ENCODE measurements at regions not wholly inside any gene's neighbourhood (a gene's known extent, or its start where the extent isn't known, plus 50 kb on each side); places are given as distances from the start of the nearest gene placed in this dataset.

- no peak for TF ChIP-seq CTCF (IDR thresholded peaks at IDR 0.05)
These were observed 59.8 kb upstream of the SIPA1L2 start for GRCh38 chr1:232689711-232690110.

DNA sequence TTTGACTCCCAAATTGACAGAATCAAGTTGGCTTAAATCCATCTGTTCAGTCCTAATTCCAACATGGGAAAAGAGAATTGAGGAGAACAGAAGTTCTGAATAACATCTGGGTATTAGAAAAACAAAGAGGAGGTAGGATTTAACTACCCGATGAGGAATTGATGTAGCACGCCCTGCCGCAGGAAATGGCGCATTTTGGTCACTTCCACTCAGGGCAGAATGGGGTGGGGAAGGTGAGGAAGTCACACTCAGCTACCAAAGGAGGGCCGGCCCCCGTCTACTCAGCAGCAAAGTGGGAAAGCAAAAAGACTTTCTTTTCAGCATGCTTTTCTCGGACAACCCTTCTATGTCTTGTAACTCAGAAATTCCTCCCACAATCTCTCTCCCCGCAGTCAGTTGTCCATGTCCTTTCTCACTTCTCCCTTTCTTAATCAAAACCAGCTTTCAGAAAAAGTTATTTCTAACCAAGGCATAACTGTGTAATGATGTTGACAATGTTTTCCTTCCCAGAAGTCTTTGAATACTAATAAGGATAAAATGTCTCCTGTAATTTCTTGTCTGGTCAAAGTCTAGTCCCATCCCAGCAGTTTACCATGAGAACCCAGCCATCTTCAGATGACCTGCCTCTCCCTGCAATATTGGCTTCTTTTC lies 60.5 kb upstream of the SIPA1L2 start:
- intact Hi-C loops (cut with DNase I, micrococcal nuclease) = no loop called here
- DNase-seq = no peak
- peaks cover 19% of the 10 kb centered on the region for H3K27me3 Mint-ChIP-seq

More at GRCh38 chr1:232689711-232690110, 59.8 kb upstream of the SIPA1L2 start:
- H3K4me1 Mint-ChIP-seq (ENCODE audit: low read depth) = no peaks in the 10 kb centered on the region
- Histone ChIP-seq H3K9me3 (ENCODE audit: control insufficient read depth in 1 of 2, insufficient read depth in 1 of 2, low read length in 2 of 2) (no peaks in the 10 kb centered on the region), H3K36me3 (ENCODE audit: insufficient read depth, low read length) (no peaks in the 10 kb centered on the region), H3K4me1 (ENCODE audit: insufficient read depth, low read length) (no peaks in the 10 kb centered on the region), H3K27ac (ENCODE audit: low read depth in 1 of 2, low read length in 2 of 2) (no peak overlapping the region), H3K4me3 (ENCODE audit: low read length) (no peak overlapping the region), H3K27me3 (ENCODE audit: control insufficient read depth in 1 of 2, insufficient read depth in 2 of 2, low read length in 2 of 2) (no peaks in the 10 kb centered on the region)
- no peaks in the 10 kb centered on the region for H3K9me3 Mint-ChIP-seq
- DNase-seq = no peak
- ChIA-PET CTCF (no interaction called here), POLR2A (no interaction called here)
- H3K27ac Mint-ChIP-seq = no peak overlapping the region
- no peak for ATAC-seq (ENCODE audit: poor library complexity)
- no peak overlapping the region for H3K4me3 Mint-ChIP-seq
- intact Hi-C loops (cut with DNase I, micrococcal nuclease) = no loop called here
- peaks cover 19% of the 10 kb centered on the region for H3K27me3 Mint-ChIP-seq
- no peaks in the 10 kb centered on the region for H3K36me3 Mint-ChIP-seq (ENCODE audit: low read depth)

DNA sequence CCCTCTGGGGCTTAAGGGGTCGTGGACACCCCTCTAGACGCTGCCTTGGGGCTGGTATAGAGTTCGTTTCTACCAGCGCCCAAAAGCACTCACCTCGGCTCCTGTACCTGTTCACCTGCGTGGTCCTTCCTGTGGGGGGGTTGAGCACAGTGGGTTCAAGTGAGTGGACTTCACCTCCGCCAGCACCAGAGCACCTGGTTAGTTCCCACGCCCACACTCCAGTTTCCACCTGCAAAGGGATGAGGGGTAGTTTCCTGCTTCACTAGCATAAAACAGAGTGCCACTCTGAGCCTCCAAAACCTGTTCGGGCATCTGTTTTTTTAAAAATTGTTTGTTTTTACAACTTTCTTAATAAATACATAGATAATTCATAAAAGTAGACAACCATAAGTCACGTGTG lies 64.5 kb upstream of the SIPA1L2 start:
- Histone ChIP-seq H3K4me1 (ENCODE audit: insufficient read depth, low read length) (no peaks in the 10 kb centered on the region), H3K9me3 (ENCODE audit: control insufficient read depth in 1 of 2, insufficient read depth in 1 of 2, low read length in 2 of 2) (no peaks in the 10 kb centered on the region), H3K36me3 (ENCODE audit: insufficient read depth, low read length) (no peaks in the 10 kb centered on the region), H3K27ac (ENCODE audit: low read depth in 1 of 2, low read length in 2 of 2) (no peak overlapping the region), H3K27me3 (ENCODE audit: control insufficient read depth in 1 of 2, insufficient read depth in 2 of 2, low read length in 2 of 2) (no peaks in the 10 kb centered on the region), H3K4me3 (ENCODE audit: low read length) (no peak overlapping the region)
- Mint-ChIP-seq H3K4me3 (no peak overlapping the region), H3K4me1 (ENCODE audit: low read depth) (no peaks in the 10 kb centered on the region), H3K27ac (no peak overlapping the region), H3K36me3 (ENCODE audit: low read depth) (no peaks in the 10 kb centered on the region), H3K27me3 (peaks cover 19% of the 10 kb centered on the region), H3K9me3 (no peaks in the 10 kb centered on the region)
- DNase-seq (no peak), ATAC-seq (ENCODE audit: poor library complexity) (no peak)
- intact Hi-C loops (cut with DNase I, micrococcal nuclease) = no loop called here
- no peak for TF ChIP-seq CTCF (IDR thresholded peaks at IDR 0.05)
- ChIA-PET POLR2A (no interaction called here), CTCF (no interaction called here)

More for the DNA sequence above, 60.5 kb upstream of the SIPA1L2 start:
- Histone ChIP-seq H3K4me1 (ENCODE audit: insufficient read depth, low read length) (no peaks in the 10 kb centered on the region), H3K4me3 (ENCODE audit: low read length) (no peak overlapping the region), H3K27me3 (ENCODE audit: control insufficient read depth in 1 of 2, insufficient read depth in 2 of 2, low read length in 2 of 2) (no peaks in the 10 kb centered on the region), H3K36me3 (ENCODE audit: insufficient read depth, low read length) (no peaks in the 10 kb centered on the region), H3K27ac (ENCODE audit: low read depth in 1 of 2, low read length in 2 of 2) (no peak overlapping the region), H3K9me3 (ENCODE audit: control insufficient read depth in 1 of 2, insufficient read depth in 1 of 2, low read length in 2 of 2) (no peaks in the 10 kb centered on the region)
- ATAC-seq (ENCODE audit: poor library complexity) = no peak
- Mint-ChIP-seq H3K4me3 (no peak overlapping the region), H3K36me3 (ENCODE audit: low read depth) (no peaks in the 10 kb centered on the region), H3K9me3 (no peaks in the 10 kb centered on the region), H3K4me1 (ENCODE audit: low read depth) (no peaks in the 10 kb centered on the region), H3K27ac (no peak overlapping the region)
- POLR2A ChIA-PET = no interaction called here
- CTCF ChIA-PET = no interaction called here
- TF ChIP-seq CTCF (IDR thresholded peaks at IDR 0.05) = no peak
